Transverse colon (tissue), 4 donors: ENCODE measurements at regions not wholly inside any gene's neighbourhood (a gene's known extent, or its start where the extent isn't known, plus 50 kb on each side); places are given as distances from the start of the nearest gene placed in this dataset.

ENCODE experiments used
- DNase-seq: peaks from one replicate; pipeline ENCODE4 v3.0.0-alpha.2; 2019
- H3K27ac ChIP-seq, 4 donors: fragments of 200-600 bp; sonication (generic); 2 replicates each; pipeline ENCODE4 v1.5.1; 2016 to 2018; ENCODE audit warnings: inconsistent platforms in 4 of 4
- H3K27me3 ChIP-seq: fragments of 200-600 bp; sonication (generic); 2 replicates; pipeline ENCODE4 v1.5.1; 2017; ENCODE audit warnings: inconsistent platforms
- H3K36me3 ChIP-seq, 4 donors: fragments of 200-600 bp; sonication (generic); 2 replicates each; pipeline ENCODE4 v1.5.1; 2017 to 2019; ENCODE audit warnings: inconsistent platforms in 4 of 4
- H3K4me1 ChIP-seq, 4 donors: fragments of 200-600 bp; sonication (generic); 2 replicates each; pipeline ENCODE4 v1.5.1; 2017 to 2020; ENCODE audit warnings: inconsistent platforms in 4 of 4
- H3K4me3 ChIP-seq, 4 donors: fragments of 200-600 bp; sonication (generic); 1 replicate in 1 of 4; 2 replicates in 3 of 4; pipeline versions ENCODE4 v1.5.1 to v1.6.1; 2017 to 2019; ENCODE audit warnings: inconsistent platforms in 4 of 4
- H3K9me3 ChIP-seq, 2 donors: fragments of 200-600 bp; sonication (generic); 2 replicates each; pipeline ENCODE4 v1.5.1; 2017 to 2019; ENCODE audit warnings: inconsistent platforms in 2 of 2
- CTCF ChIP-seq, 5 experiments: fragments of 200-600 bp in 3 of 5; fragments of 450-650 bp in 2 of 5; sonication (generic) in 3 of 5; IDR thresholded peaks; 1 replicate in 2 of 5; 2 replicates in 3 of 5; pipeline ENCODE4 v1.5.1; 2016 to 2017; ENCODE audit warnings: antibody characterized with exemption in 5 of 5, inconsistent platforms in 3 of 5, mild to moderate bottlenecking in 2 of 5, moderate library complexity in 1 of 5
- EP300 ChIP-seq: sonication (generic); formaldehyde crosslinking; IDR thresholded peaks from one replicate; pipeline ENCODE4 v1.6.1; 2017; ENCODE audit warnings: antibody characterized with exemption, low read depth
- POLR2A ChIP-seq: fragments of 450-650 bp; IDR thresholded peaks from one replicate; pipeline ENCODE4 v1.6.1; 2016; ENCODE audit warnings: antibody characterized with exemption, mild to moderate bottlenecking, moderate library complexity
- POLR2AphosphoS5 ChIP-seq, 3 donors: sonication (generic); formaldehyde crosslinking; IDR thresholded peaks; one replicate each; pipeline ENCODE4 v1.6.1; 2016; ENCODE audit warnings: antibody characterized with exemption in 3 of 3
- WGBS, 2 donors: methylation state at CpG; one replicate each; pipeline ENCODE4 v1.1.5; 2018; ENCODE audit warnings: low coverage in 1 of 2; 5-methylcytosine and 5-hydroxymethylcytosine counted together
- in situ Hi-C, 4 donors: fragments of 200-750 bp; cut with MboI; loops; one replicate each; pipeline versions ENCODE4 v1.15.0 to v1.15.1; 2017; ENCODE audit warnings: low sequenced_read_pairs in 3 of 4, low pct_ligation_motif_present in 1 of 4, low pct_unique_long_range_greater_than_20kb in 1 of 4
- intact Hi-C: fragments of 100-400 bp; cut with DNase I; formaldehyde crosslinking; loops from one replicate; pipeline ENCODE4 v1.15.1; 2023; ENCODE audit warnings: low total_unique reads

- H3K4me3 ChIP-seq, result no peak overlapping the region
- H3K4me1 ChIP-seq, result no peaks in the 10 kb centered on the region
- H3K36me3 ChIP-seq, result no peaks in the 10 kb centered on the region
- no peak for DNase-seq
- no peaks in the 10 kb centered on the region for H3K27me3 ChIP-seq
- peaks cover 0 to 5% of the 10 kb centered on the region in 2 donors for H3K9me3 ChIP-seq
- WGBS, 2 donors, result 40 to 74% methylated on average over 1 to 10 of the region's 10 CpGs
- TF ChIP-seq EP300, result no peak
- TF ChIP-seq CTCF (IDR thresholded peaks at IDR 0.05), result no peak
- TF ChIP-seq POLR2A, result no peak
- TF ChIP-seq POLR2AphosphoS5 (IDR thresholded peaks at IDR 0.05), result no peak
- H3K27ac ChIP-seq, result no peak overlapping the region
- in situ Hi-C loops, result no loop called here
- intact Hi-C loops, result no loop called here
Observed at GRCh38 chr19:28601723-28602440, 611.1 kb downstream of the UQCRFS1 start.

GRCh38 chr19:28598861-28599260 lies 614.1 kb downstream of the UQCRFS1 start:
- intact Hi-C loops (no loop called here), in situ Hi-C loops (no loop called here)
- no peaks in the 10 kb centered on the region for H3K4me1 ChIP-seq
- H3K9me3 ChIP-seq, result no peaks in the 10 kb centered on the region
- H3K36me3 ChIP-seq, result no peaks in the 10 kb centered on the region
- H3K27me3 ChIP-seq, result no peaks in the 10 kb centered on the region
- TF ChIP-seq EP300 (no peak), POLR2A (no peak), CTCF (IDR thresholded peaks at IDR 0.05) (no peak), POLR2AphosphoS5 (IDR thresholded peaks at IDR 0.05) (no peak)
- H3K4me3 ChIP-seq, result no peak overlapping the region
- WGBS, 2 donors, result 58 to 75% methylated on average over 1 to 3 of the region's 3 CpGs
- no peak for DNase-seq
- H3K27ac ChIP-seq, result no peak overlapping the region

GRCh38 chr19:28596561-28597071 lies 616.3 kb downstream of the UQCRFS1 start:
- Histone ChIP-seq H3K4me3 (no peak overlapping the region), H3K27ac (no peak overlapping the region), H3K27me3 (no peaks in the 10 kb centered on the region), H3K36me3 (no peaks in the 10 kb centered on the region), H3K4me1 (no peaks in the 10 kb centered on the region), H3K9me3 (no peaks in the 10 kb centered on the region)
- DNase-seq, result no peak
- TF ChIP-seq EP300 (no peak), POLR2AphosphoS5 (IDR thresholded peaks at IDR 0.05) (no peak), CTCF (IDR thresholded peaks at IDR 0.05) (no peak), POLR2A (no peak)
- 50 to 66% methylated on average over 3 to 12 of the region's 12 CpGs for WGBS, 2 donors
- in situ Hi-C loops (no loop called here), intact Hi-C loops (no loop called here)

GRCh38 chr19:28595722-28596480 lies 617.0 kb downstream of the UQCRFS1 start:
- Histone ChIP-seq H3K27me3 (no peaks in the 10 kb centered on the region), H3K36me3 (no peaks in the 10 kb centered on the region), H3K27ac (no peak overlapping the region), H3K4me3 (no peak overlapping the region), H3K4me1 (no peaks in the 10 kb centered on the region), H3K9me3 (no peaks in the 10 kb centered on the region)
- intact Hi-C loops, result no loop called here
- TF ChIP-seq EP300 (no peak), POLR2AphosphoS5 (IDR thresholded peaks at IDR 0.05) (no peak), POLR2A (no peak), CTCF (IDR thresholded peaks at IDR 0.05) (no peak)
- in situ Hi-C loops, result no loop called here
- 72 to 73% methylated on average over 3 to 4 of the region's 4 CpGs for WGBS, 2 donors
- DNase-seq, result no peak
